ENCODE measurements at regions not wholly inside any gene's neighbourhood (a gene's known extent, or its start where the extent isn't known, plus 50 kb on each side); places are given as distances from the start of the nearest gene placed in this dataset.

DNA sequence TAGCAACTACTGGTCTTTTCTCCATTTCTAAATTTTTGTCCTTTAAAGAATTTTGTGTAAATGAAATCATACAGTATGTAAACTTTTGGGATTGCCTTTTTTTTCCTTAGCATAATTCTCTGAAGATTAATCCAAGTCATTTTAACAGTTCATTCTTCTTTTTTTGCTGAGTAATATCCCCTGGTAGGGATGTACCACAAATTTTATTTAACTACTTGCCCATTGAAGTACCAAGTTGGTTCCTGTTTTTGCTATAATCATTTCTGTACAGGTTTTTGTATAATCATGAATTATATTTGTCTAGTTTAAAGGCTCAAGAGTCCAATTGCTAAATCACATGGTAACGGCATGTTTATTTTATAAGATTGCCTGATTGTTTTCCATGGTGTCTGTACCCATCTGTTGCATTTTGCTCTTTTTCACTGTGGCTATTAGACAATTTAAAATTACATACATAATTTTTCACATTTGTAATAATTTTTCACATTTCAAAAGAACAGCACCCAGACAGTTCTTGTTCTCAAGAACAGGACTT, 891.1 kb downstream of the USP25 start:
- TF ChIP-seq, protein P1, sequence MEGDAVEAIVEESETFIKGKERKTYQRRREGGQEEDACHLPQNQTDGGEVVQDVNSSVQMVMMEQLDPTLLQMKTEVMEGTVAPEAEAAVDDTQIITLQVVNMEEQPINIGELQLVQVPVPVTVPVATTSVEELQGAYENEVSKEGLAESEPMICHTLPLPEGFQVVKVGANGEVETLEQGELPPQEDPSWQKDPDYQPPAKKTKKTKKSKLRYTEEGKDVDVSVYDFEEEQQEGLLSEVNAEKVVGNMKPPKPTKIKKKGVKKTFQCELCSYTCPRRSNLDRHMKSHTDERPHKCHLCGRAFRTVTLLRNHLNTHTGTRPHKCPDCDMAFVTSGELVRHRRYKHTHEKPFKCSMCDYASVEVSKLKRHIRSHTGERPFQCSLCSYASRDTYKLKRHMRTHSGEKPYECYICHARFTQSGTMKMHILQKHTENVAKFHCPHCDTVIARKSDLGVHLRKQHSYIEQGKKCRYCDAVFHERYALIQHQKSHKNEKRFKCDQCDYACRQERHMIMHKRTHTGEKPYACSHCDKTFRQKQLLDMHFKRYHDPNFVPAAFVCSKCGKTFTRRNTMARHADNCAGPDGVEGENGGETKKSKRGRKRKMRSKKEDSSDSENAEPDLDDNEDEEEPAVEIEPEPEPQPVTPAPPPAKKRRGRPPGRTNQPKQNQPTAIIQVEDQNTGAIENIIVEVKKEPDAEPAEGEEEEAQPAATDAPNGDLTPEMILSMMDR (IDR thresholded peaks at IDR 0.05; ENCODE audit: low read depth, low read length), result no peak
- Histone ChIP-seq H3K36me3 (no peaks in the 10 kb centered on the region), H3K4me3 (ENCODE audit: low read depth, low read length) (no peak overlapping the region), H3K27me3 (ENCODE audit: insufficient read depth, low read depth, severe bottlenecking) (peaks cover 2% of the 10 kb centered on the region), H3K27ac (no peak overlapping the region), H3K9me3 (ENCODE audit: severe bottlenecking) (no peaks in the 10 kb centered on the region)
- DNase-seq, result no peak

- H3K9me3 ChIP-seq (ENCODE audit: severe bottlenecking), result no peaks in the 10 kb centered on the region
- TF ChIP-seq, protein P1 (IDR thresholded peaks at IDR 0.05; ENCODE audit: low read depth, low read length), result no peak
- H3K36me3 ChIP-seq, result no peaks in the 10 kb centered on the region
- DNase-seq, result peak; percentile 7
- no peak overlapping the region for H3K27ac ChIP-seq
- H3K27me3 ChIP-seq (ENCODE audit: insufficient read depth, low read depth, severe bottlenecking), result peaks cover 9% of the 10 kb centered on the region
- H3K4me3 ChIP-seq (ENCODE audit: low read depth, low read length), result no peak overlapping the region
These were observed 888.2 kb upstream of the CXADR start for GRCh38 chr21:16624479-16625118.

DNA sequence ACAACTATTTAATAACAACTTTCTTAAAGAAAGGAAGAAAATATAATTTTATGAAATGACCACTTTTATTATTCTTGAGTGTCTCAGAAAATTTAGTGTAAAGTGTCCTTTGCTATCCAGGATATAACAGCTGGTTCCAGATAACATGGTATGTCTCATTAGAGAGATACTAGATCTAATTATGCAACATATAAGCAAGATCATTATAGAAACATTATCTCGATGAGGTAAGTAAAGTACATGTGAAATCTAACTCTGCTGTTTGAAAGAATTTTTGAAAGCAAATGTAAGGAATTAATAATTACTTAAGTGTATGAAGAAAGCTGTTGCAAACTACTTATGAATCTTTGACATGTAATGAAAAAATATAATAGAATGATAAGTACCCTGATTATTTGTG, 887.4 kb upstream of the CXADR start:
- Histone ChIP-seq H3K4me3 (ENCODE audit: low read depth, low read length) (no peak overlapping the region), H3K9me3 (ENCODE audit: severe bottlenecking) (no peaks in the 10 kb centered on the region), H3K27ac (no peak overlapping the region), H3K27me3 (ENCODE audit: insufficient read depth, low read depth, severe bottlenecking) (peaks cover 9% of the 10 kb centered on the region), H3K36me3 (no peaks in the 10 kb centered on the region)
- no peak for DNase-seq
- TF ChIP-seq, protein P1 (IDR thresholded peaks at IDR 0.05; ENCODE audit: low read depth, low read length), result no peak

DNA sequence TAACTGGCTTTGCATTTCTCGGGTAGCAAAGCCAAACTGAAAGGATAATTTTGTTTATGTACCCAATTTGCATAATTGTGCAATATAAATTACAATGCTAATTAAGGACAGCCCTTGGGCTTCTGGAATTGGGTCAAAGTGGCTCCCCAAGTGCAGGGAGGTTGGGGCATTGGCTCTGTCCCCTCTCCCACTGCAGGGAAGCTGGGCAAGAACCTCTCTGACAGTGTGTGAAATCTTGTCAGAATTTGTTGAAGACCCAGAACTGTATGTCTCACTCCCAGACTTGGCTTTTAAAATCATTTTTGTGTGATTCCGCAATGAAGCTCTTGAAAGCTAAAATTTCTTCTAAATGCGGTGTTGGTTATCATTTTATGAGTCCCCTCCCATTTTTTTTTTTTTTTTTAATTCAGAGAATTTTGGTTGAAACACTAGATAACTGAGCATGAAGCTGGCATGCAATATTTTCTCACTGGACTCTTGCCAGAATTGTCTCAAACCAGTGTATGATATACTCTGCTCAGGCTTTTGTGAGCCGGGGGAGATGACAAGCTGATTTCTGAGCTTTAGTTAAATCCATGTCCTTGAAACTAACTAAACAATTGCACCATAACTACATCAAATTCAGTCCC, 878.9 kb upstream of the CXADR start:
- no peak overlapping the region for H3K4me3 ChIP-seq (ENCODE audit: low read depth, low read length)
- H3K27ac ChIP-seq, result no peak overlapping the region
- H3K27me3 ChIP-seq (ENCODE audit: insufficient read depth, low read depth, severe bottlenecking), result peaks cover 7% of the 10 kb centered on the region
- H3K36me3 ChIP-seq, result no peaks in the 10 kb centered on the region
- TF ChIP-seq, protein P1 (IDR thresholded peaks at IDR 0.05; ENCODE audit: low read depth, low read length), result no peak
- no peaks in the 10 kb centered on the region for H3K9me3 ChIP-seq (ENCODE audit: severe bottlenecking)
- no peak for DNase-seq

DNA sequence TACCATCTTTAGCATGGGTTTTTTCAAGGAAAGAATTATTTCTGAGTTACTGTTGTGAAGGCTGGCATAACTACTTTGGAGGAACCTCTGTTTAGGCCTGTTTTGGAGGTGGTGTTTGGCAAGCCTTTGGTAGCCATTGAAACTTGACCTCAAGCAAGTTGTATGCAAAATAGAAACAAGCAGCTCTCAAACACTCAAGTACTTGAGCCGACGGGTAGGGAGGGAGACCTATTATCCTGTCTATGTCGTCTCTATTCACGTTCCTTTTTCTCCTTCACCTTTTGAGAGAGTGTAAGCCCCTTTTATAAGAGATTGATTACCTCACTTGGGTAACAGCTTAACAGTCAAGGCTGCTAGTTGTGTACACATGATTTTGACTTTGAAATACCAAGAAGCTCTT, 878.3 kb upstream of the CXADR start:
- H3K27me3 ChIP-seq (ENCODE audit: insufficient read depth, low read depth, severe bottlenecking), result peaks cover 7% of the 10 kb centered on the region
- DNase-seq, result no peak
- no peaks in the 10 kb centered on the region for H3K9me3 ChIP-seq (ENCODE audit: severe bottlenecking)
- H3K4me3 ChIP-seq (ENCODE audit: low read depth, low read length), result no peak overlapping the region
- TF ChIP-seq, protein P1 (IDR thresholded peaks at IDR 0.05; ENCODE audit: low read depth, low read length), result no peak
- no peak overlapping the region for H3K27ac ChIP-seq
- no peaks in the 10 kb centered on the region for H3K36me3 ChIP-seq
